ENCODE measurements at regions not wholly inside any gene's neighbourhood (a gene's known extent, or its start where the extent isn't known, plus 50 kb on each side); places are given as distances from the start of the nearest gene placed in this dataset.

DNA sequence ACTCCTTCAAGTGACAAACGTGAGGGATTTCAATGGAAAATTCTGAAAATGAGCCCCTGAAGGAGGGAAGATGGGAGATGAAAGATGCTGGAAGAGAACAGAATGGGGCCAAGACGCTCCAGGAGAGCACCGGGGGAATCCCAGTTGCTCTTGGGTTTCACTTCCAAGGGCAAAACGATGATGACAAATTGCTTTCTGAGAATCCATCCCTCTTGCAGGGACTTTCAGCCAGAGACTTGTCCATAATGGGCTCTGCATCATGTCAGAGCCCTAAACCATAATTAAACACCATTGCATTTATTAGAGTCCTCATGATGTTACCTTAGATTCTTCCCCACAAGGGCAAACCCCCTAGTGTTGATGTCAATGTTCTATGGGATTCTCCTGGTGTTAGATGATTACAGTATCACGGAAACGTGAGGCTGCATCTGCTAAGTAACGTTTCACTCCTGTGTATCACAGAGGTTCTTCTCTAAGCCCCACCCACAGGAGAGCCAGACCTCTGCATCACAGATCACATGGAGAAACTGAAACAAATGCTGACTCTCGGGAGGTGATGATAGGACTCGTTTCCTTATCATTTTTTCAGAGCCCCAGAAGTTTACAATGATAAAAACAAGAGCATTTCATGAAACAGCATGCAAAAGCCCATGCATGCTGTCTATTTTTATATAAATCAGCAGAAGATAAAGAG, 114.4 kb downstream of the TENT4A start:
- Histone ChIP-seq H3K4me1 (ENCODE audit: insufficient read depth, low read length) (no peaks in the 10 kb centered on the region), H3K18ac (ENCODE audit: insufficient read length, low read depth, low read length) (no peak overlapping the region), H4K5ac (ENCODE audit: insufficient read length, low read depth, low read length) (no peak overlapping the region), H2BK120ac (ENCODE audit: low read depth, low read length, poor library complexity, severe bottlenecking) (no peak overlapping the region), H3K79me2 (ENCODE audit: insufficient read depth, low read length) (no peaks in the 10 kb centered on the region), H3K23me2 (ENCODE audit: insufficient read length, low read depth, low read length, poor library complexity, severe bottlenecking) (no peaks in the 10 kb centered on the region), H2AK5ac (ENCODE audit: insufficient read length, low read length) (no peak overlapping the region), H3K4me2 (ENCODE audit: insufficient read depth, insufficient read length, low read length) (no peak overlapping the region), H2BK12ac (ENCODE audit: insufficient read length, low read depth, low read length) (no peak overlapping the region), H3K4ac (ENCODE audit: low read depth, low read length) (no peak overlapping the region), H4K91ac (ENCODE audit: insufficient read length, low read depth, low read length) (no peak overlapping the region), H3K27me3 (ENCODE audit: insufficient read depth, low read length) (no peaks in the 10 kb centered on the region), H2BK5ac (ENCODE audit: insufficient read length, low read length) (no peak overlapping the region), H3K79me1 (ENCODE audit: insufficient read depth, low read depth, low read length, poor library complexity, severe bottlenecking) (no peaks in the 10 kb centered on the region), H2BK15ac (ENCODE audit: low read depth, low read length) (no peak overlapping the region), H3K14ac (ENCODE audit: insufficient read depth, low read length) (no peak overlapping the region), H3K9me3 (ENCODE audit: control insufficient read depth, low read depth, low read length) (no peaks in the 10 kb centered on the region), H3K56ac (ENCODE audit: insufficient read length, low read depth, low read length) (no peak overlapping the region), H4K8ac (replicated peaks; ENCODE audit: insufficient read length, low read depth, low read length) (no peak overlapping the region), H2BK20ac (ENCODE audit: low read depth, low read length, poor library complexity, severe bottlenecking) (no peak overlapping the region), H4K20me1 (ENCODE audit: control insufficient read depth, insufficient read depth, insufficient read length) (no peaks in the 10 kb centered on the region), H2AFZ (ENCODE audit: low read length) (no peak overlapping the region), H3K27ac (ENCODE audit: insufficient read length, low read depth, low read length) (no peak overlapping the region), H3T11ph (ENCODE audit: low read length) (no peak overlapping the region), H3K23ac (ENCODE audit: insufficient read length, low read depth, low read length) (no peak overlapping the region), H3K9ac (ENCODE audit: extremely low read depth, insufficient read length, low read length) (no peak overlapping the region)
- H3K27ac Mint-ChIP-seq, result no peak overlapping the region
- TF ChIP-seq, protein P1, sequence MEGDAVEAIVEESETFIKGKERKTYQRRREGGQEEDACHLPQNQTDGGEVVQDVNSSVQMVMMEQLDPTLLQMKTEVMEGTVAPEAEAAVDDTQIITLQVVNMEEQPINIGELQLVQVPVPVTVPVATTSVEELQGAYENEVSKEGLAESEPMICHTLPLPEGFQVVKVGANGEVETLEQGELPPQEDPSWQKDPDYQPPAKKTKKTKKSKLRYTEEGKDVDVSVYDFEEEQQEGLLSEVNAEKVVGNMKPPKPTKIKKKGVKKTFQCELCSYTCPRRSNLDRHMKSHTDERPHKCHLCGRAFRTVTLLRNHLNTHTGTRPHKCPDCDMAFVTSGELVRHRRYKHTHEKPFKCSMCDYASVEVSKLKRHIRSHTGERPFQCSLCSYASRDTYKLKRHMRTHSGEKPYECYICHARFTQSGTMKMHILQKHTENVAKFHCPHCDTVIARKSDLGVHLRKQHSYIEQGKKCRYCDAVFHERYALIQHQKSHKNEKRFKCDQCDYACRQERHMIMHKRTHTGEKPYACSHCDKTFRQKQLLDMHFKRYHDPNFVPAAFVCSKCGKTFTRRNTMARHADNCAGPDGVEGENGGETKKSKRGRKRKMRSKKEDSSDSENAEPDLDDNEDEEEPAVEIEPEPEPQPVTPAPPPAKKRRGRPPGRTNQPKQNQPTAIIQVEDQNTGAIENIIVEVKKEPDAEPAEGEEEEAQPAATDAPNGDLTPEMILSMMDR (conservative IDR thresholded peaks at IDR 0.05), result no peak
- H3K4me3 Mint-ChIP-seq, result no peak overlapping the region
- peaks cover 8% of the 10 kb centered on the region in 2 experiments for H3K4me1 Mint-ChIP-seq
- DNase-seq, result no peak
- peaks cover 7% of the 10 kb centered on the region for H3K27me3 Mint-ChIP-seq (ENCODE audit: low read depth)
- WGBS (ENCODE audit: extremely low coverage, insufficient read length, low lambda C conversion rate), result no CpG with 5 or more reads among the region's 9 CpGs
- peaks cover 8 to 10% of the 10 kb centered on the region in 2 experiments for H3K9me3 Mint-ChIP-seq
- peaks cover 0 to 7% (median 0%) of the 10 kb centered on the region in 3 experiments; a peak in 2 of 7 replicates for H3K36me3 Mint-ChIP-seq (ENCODE audit: insufficient read depth in 1 of 3, low read depth in 3 of 3)

Measured in H9 (cell line).